ENCODE measurements at regions not wholly inside any gene's neighbourhood (a gene's known extent, or its start where the extent isn't known, plus 50 kb on each side); places are given as distances from the start of the nearest gene placed in this dataset.

DNA sequence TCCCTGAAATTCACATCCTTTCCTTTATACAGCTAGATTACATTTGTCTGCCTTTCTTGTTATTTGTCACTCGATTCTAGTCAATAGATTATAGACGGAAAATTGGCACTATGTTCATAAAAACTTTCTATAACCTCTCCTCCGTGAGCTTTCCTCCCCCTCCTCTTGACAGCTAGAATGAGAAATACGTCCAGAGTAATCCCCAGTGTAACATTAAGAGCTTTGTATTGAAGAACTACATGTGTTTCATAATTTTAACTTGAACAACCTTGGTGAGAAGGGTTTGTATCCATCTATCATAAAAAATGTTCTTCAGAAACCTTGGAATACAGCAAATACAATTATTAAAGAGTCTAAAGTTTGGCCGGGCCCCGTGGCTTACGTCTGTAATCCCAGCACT is 1707.4 kb downstream of the PCDH7 start:
- TF ChIP-seq, protein P1, sequence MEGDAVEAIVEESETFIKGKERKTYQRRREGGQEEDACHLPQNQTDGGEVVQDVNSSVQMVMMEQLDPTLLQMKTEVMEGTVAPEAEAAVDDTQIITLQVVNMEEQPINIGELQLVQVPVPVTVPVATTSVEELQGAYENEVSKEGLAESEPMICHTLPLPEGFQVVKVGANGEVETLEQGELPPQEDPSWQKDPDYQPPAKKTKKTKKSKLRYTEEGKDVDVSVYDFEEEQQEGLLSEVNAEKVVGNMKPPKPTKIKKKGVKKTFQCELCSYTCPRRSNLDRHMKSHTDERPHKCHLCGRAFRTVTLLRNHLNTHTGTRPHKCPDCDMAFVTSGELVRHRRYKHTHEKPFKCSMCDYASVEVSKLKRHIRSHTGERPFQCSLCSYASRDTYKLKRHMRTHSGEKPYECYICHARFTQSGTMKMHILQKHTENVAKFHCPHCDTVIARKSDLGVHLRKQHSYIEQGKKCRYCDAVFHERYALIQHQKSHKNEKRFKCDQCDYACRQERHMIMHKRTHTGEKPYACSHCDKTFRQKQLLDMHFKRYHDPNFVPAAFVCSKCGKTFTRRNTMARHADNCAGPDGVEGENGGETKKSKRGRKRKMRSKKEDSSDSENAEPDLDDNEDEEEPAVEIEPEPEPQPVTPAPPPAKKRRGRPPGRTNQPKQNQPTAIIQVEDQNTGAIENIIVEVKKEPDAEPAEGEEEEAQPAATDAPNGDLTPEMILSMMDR (IDR thresholded peaks at IDR 0.05): no peak
- no peak for TF ChIP-seq ZFX (IDR thresholded peaks at IDR 0.05; ENCODE audit: borderline replicate concordance)
- no peak overlapping the region for H3K27ac ChIP-seq

DNA sequence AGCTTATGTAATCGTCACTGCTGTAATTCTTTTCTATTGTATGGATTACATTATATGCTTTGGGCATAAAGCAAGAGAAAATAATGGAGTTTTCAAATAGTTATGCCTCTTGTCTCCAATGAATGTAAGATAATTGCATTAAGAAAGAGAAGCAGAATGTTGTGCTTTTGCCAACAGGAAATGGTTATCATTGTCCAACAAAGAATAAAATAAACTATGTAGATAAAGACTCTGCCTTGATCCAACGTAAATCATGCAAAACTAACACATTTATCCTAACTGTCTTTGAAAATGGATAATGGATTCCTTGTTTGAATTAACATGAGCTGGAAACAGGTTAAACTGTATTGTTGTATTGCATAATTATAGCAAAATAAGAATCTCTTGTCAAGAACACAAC is 1709.0 kb downstream of the PCDH7 start:
- H3K27ac ChIP-seq: no peak overlapping the region
- no peak for TF ChIP-seq ZFX (IDR thresholded peaks at IDR 0.05; ENCODE audit: borderline replicate concordance)
- TF ChIP-seq, protein P1 (IDR thresholded peaks at IDR 0.05): no peak

DNA sequence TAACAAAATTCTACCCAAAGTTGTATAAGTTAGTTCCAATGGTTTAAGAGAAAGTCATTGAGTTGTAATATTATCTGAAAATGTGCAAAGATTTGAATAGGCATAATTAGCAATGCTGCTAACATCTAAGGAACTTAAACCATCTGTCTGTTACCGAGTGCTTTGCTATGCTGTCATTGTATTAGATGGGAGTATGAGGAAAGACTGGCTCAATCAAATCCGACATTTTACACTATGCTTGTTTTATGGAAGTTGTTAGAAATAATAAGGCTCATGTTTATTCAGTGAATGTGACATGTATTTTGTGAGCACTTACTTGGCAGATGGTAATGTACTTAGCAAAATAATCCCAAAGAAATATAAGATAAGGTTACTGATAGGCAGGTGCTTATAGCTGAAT is 1715.1 kb downstream of the PCDH7 start:
- TF ChIP-seq, protein P1 (IDR thresholded peaks at IDR 0.05): no peak
- TF ChIP-seq ZFX (IDR thresholded peaks at IDR 0.05; ENCODE audit: borderline replicate concordance): no peak
- H3K27ac ChIP-seq: no peak overlapping the region

DNA sequence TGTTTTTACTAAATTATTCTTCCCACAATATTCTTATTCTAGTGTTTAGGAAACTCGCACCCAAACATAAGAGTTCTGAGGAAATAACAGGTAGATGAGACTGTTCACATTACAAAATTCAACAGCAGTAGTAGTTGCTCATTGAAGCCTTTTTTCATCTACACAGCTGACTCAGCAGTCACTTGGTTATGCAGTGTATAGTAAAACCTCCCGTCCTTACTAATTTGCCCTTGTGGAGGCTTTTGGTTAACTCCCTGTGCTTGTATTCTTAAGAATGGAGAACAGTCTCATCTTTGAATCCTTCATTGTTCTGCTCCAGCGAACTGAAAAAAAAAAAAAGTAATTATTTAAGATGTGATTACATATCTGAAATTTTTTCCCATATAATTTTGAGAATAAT is 1716.6 kb downstream of the PCDH7 start:
- TF ChIP-seq, protein P1 (IDR thresholded peaks at IDR 0.05): no peak
- no peak for TF ChIP-seq ZFX (IDR thresholded peaks at IDR 0.05; ENCODE audit: borderline replicate concordance)
- no peak overlapping the region for H3K27ac ChIP-seq

DNA sequence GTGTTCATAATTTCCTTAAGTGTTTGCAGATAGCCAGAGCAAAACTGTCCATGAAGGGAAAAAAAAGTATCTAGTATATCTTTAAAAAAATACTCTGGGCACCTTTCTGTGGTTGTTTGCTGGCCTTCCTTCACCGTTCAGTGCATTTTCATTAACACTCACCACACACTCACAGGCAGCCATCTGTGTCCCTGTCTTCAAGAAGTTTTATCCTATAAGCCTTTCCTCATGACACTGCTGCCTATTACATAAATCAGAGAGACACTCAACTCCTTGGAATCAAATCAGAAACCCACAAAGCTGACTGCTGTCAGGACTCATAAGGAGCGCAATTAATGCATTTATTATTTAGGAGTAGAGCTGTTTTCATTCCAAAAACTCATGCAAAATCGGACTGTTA is 1720.2 kb downstream of the PCDH7 start:
- no peak for TF ChIP-seq ZFX (IDR thresholded peaks at IDR 0.05; ENCODE audit: borderline replicate concordance)
- TF ChIP-seq, protein P1 (IDR thresholded peaks at IDR 0.05): no peak
- no peak overlapping the region for H3K27ac ChIP-seq

DNA sequence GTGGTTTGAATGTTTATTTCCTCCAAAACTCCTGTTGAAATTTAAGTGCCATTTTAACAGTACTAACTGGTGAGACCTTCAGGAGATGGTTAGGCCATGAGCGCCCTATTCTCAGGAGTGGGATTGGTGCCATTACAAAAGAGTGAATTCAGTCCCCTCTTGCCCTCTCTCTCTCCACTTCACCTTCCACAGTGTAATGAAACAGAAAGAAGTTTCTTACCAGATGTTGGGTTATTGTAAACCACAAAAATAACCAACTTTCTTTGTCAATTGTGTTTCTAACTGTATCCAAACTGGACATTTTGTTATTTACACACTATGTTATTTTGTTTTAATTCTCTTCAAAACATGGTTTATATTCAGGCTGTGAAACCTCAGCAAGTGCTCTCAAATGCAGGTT is 1734.3 kb downstream of the PCDH7 start:
- TF ChIP-seq, protein P1 (IDR thresholded peaks at IDR 0.05): no peak
- TF ChIP-seq ZFX (IDR thresholded peaks at IDR 0.05; ENCODE audit: borderline replicate concordance): no peak
- H3K27ac ChIP-seq: no peak overlapping the region

DNA sequence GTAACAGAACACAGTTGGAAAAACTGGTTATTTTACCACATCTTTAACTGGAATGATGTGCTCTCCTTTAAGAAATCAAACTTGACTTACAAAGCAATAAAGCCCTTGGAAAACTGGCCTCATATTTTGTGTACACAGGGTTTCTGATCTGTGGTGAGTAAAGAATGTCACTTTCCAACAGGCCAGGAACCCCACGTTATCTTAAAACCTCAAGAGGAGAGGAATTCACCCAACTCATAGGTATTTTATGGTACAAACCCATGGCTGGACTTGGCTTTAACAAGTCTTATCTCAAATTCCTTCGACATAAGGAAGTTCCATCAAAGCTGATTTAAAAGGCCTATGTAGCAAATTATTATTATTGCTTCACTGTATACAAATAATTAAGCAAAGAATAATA is 1735.1 kb downstream of the PCDH7 start:
- H3K27ac ChIP-seq: no peak overlapping the region
- TF ChIP-seq ZFX (IDR thresholded peaks at IDR 0.05; ENCODE audit: borderline replicate concordance): no peak
- TF ChIP-seq, protein P1 (IDR thresholded peaks at IDR 0.05): no peak

Data from 22Rv1 (cell line).